GM12873 (cell line): ENCODE measurements at regions not wholly inside any gene's neighbourhood (a gene's known extent, or its start where the extent isn't known, plus 50 kb on each side); places are given as distances from the start of the nearest gene placed in this dataset.

Experiments
- CTCF ChIP-seq: IDR thresholded peaks from 2 replicates; pipeline ENCODE4 v1.5.1; 2012; ENCODE audit warnings: low read depth, mild to moderate bottlenecking, moderate library complexity, low read length, control low read depth; ENCODE audit not compliant: insufficient read depth; ENCODE audit errors: missing control alignments

- TF ChIP-seq CTCF: no peak
Observed at GRCh38 chr1:187276677-187277076, 447.9 kb downstream of the PLA2G4A start.

GRCh38 chr1:187280031-187280430 is 451.3 kb downstream of the PLA2G4A start:
- TF ChIP-seq CTCF: no peak

- no peak for TF ChIP-seq CTCF
Observed at GRCh38 chr1:187281085-187281484, 452.3 kb downstream of the PLA2G4A start.

DNA sequence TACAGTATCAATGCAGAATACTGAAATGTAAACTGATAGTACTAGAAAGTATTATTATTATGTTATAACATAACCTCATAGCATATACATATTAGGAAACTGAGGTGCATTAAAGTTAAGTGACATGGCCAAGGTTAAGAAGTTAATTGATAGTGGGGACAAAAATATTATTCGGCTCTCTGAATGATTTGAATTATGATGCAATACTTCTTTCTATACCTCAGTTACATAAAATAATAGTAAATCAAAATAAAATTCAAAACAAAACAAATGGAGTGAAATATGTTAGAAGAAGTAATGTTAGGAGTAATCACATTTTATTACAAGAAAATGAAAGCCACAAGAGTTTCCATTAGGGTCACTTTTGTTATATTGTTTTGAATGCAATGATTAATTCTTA is 455.2 kb downstream of the PLA2G4A start:
- no peak for TF ChIP-seq CTCF

DNA sequence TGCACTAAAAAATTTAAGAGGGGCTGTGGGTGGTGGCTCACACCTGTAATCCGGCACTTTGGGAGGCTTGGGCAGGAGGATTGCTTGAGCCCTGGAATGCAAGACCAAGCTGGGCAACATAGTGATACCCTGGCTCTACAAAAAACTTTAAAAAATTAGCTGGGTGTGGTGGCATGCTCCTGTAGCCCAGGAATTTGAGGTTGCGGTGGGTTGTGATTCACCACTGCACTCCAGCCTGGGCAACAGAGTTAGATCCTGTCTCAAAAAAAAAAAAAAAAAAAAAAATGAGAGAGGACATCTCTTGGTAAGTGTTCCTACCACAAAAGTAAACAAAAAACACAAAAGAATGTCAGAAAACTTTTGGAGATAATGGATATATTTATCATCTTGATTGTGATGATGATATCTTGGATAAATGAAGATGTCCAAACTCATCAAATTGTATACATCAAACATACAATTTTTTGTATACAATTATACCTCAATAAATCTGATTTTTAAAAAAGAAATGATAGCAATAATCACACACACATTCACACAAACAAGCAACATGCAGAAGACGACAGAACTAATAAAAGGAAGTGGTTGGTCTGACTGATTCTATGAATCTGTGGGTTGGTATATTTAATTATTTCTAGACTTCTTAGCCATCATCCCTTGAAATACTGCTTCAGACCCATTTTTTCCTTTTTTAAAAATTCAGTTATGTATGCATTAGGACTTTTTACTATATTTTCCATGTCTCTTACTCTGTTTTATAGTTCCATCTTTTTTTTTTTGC is 465.9 kb downstream of the PLA2G4A start:
- no peak for TF ChIP-seq CTCF

DNA sequence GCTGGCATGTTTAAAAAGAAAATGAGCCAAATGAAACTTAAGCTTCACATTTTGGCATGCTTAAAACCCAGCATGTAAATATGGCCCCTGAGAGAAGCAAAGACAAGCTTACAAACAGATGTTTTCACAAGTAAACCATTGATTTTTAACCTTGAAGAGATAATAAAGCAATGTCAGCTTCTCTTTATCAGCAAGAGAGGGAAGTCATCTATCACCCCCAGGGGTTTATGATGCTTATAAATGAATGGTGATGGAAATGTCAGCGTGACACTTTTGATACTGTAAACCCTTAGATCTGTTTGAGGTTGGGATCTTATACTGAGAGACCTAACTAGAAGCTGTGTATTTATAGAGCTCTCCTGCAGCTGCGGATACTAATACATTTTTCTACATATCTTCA is 471.3 kb downstream of the PLA2G4A start:
- TF ChIP-seq CTCF: no peak

- TF ChIP-seq CTCF: no peak
Observed at GRCh38 chr1:187306710-187307415, 478.1 kb downstream of the PLA2G4A start.
